ENCODE measurements at regions not wholly inside any gene's neighbourhood (a gene's known extent, or its start where the extent isn't known, plus 50 kb on each side); places are given as distances from the start of the nearest gene placed in this dataset.
A peak's percentile ranks its signal among the peaks of the same experiment; 100 is the strongest.
"Not testable (repeated sequence)": the region's sequence is repeated elsewhere in the genome, so short reads cannot be mapped to it uniquely, and the experiment has no call there.

DNA sequence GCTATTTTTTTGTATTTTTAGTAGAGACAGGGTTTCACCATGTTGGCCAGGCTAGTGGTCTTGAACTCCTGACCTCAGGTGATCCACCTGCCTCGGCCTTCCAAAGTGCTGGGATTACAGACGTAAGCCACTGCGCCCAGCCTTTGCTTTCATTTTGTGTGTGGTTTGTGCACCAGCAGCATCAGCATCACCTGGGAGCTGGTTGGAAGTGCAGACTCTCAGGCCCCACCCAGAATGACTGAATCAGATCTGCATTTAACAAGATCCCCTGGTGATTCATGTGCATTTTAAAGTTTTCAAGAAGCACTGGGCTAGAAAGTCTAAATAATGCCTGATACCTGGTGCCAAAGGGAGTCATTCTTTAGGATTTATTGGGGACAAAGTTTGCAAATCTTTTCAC is 73.4 kb upstream of the BNIP2 start:
- peak; percentile 61 for DNase-seq (ENCODE audit: low read depth)

DNA sequence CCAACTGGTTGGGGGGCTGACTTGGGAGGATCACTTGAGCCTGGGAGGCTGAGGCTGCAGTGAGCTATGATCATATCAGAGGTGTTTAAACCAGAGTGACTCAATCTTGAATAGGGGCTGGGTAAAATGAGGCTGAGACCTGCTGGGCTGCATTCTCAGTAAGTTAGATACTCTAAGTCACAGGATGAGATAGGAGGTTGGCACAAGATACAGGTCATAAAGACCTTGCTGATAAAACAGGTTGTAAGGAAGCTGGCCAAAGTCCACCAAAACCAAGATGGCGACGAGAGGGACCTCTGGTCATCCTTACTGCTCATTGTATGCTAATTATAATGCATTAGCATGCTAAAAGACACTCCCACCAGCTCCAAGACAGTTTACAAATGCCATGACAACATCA is 71.1 kb upstream of the BNIP2 start:
- H3K4me3 ChIP-seq (ENCODE audit: low read depth, low read length); FAIRE-seq; H3K27me3 ChIP-seq (ENCODE audit: control insufficient read depth, insufficient read depth, low read length); H3K36me3 ChIP-seq (ENCODE audit: control insufficient read depth, insufficient read depth, low read length): not testable (repeated sequence)
- peak; percentile 25 for DNase-seq (ENCODE audit: low read depth)

More for the DNA sequence above, 73.4 kb upstream of the BNIP2 start:
- FAIRE-seq = no peak
- Histone ChIP-seq H3K4me3 (ENCODE audit: low read depth, low read length) (no peak overlapping the region), H3K36me3 (ENCODE audit: control insufficient read depth, insufficient read depth, low read length) (no peaks in the 10 kb centered on the region), H3K27me3 (ENCODE audit: control insufficient read depth, insufficient read depth, low read length) (no peaks in the 10 kb centered on the region)
- TF ChIP-seq, protein P1, sequence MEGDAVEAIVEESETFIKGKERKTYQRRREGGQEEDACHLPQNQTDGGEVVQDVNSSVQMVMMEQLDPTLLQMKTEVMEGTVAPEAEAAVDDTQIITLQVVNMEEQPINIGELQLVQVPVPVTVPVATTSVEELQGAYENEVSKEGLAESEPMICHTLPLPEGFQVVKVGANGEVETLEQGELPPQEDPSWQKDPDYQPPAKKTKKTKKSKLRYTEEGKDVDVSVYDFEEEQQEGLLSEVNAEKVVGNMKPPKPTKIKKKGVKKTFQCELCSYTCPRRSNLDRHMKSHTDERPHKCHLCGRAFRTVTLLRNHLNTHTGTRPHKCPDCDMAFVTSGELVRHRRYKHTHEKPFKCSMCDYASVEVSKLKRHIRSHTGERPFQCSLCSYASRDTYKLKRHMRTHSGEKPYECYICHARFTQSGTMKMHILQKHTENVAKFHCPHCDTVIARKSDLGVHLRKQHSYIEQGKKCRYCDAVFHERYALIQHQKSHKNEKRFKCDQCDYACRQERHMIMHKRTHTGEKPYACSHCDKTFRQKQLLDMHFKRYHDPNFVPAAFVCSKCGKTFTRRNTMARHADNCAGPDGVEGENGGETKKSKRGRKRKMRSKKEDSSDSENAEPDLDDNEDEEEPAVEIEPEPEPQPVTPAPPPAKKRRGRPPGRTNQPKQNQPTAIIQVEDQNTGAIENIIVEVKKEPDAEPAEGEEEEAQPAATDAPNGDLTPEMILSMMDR (IDR thresholded peaks at IDR 0.05; ENCODE audit: insufficient read depth, low read length, severe bottlenecking) = no peak

DNA sequence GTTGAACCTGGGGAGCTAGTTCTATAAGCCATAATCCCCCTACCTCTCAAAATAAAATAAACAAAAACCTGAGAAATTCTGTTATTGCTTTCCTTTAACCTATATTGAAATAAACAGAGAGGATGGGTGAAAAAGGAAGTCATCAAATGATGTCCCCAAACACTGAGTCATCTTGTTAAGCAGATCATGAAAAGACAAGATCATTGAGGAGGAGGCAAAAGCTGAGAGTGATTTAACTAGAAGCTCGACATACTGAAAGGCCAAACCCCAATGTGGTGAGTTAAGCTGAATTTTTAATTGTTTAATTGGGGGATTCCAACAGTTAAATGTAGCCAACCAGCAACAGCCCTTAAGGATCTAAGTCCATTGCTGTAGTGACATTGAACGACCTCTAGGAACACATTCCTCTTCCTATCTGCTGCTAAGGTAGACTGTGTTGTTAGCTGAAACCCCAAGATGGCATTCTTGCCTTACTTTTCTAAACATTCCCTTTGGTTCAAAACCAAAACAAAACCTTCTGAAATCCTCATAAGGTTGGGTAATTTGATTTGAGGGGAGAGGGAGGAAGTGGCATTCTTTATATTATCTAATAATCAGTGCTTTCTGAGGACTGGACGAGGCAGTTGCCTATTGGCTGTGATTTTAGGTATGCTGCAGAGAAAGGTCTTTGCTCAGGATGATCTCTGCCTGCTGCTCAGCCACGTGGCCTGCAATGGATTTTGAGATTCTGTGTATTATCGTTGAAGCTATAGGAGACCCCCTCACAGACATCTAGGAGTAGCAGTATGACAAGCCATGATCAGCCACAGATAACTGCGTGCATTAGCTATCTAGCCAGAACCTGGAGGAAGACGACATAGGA is 62.7 kb upstream of the BNIP2 start:
- H3K27me3 ChIP-seq (ENCODE audit: control insufficient read depth, insufficient read depth, low read length) = peaks cover 2% of the 10 kb centered on the region
- H3K4me3 ChIP-seq (ENCODE audit: low read depth, low read length) = no peak overlapping the region
- TF ChIP-seq, protein P1 (IDR thresholded peaks at IDR 0.05; ENCODE audit: insufficient read depth, low read length, severe bottlenecking) = peak; percentile 51
- FAIRE-seq (no peak), DNase-seq (ENCODE audit: low read depth) (peak; percentile 42)
- no peaks in the 10 kb centered on the region for H3K36me3 ChIP-seq (ENCODE audit: control insufficient read depth, insufficient read depth, low read length)

DNA sequence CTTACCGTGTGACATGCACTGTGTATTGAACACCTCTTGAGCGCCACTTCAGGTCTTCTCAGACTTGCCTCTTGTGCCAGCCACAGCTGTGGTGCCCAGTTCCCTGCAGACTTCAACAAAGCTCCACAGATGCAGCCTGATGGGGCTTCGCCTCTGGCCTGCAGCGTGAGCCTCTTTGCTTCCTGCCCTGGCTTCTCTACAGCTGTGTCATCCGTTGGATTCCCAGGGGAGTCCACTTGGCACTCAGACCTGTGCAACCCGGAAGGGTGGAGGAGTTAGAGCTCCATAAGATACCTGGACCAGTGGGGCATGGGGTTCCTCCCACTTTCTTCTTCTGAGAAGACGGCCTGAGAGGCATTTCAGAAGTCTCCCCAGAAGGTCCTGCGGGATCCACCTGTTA is 57.7 kb upstream of the BNIP2 start:
- Histone ChIP-seq H3K27me3 (ENCODE audit: control insufficient read depth, insufficient read depth, low read length) (peaks cover 6% of the 10 kb centered on the region), H3K36me3 (ENCODE audit: control insufficient read depth, insufficient read depth, low read length) (no peaks in the 10 kb centered on the region), H3K4me3 (ENCODE audit: low read depth, low read length) (no peak overlapping the region)
- DNase-seq (ENCODE audit: low read depth) = no peak
- no peak for FAIRE-seq
- TF ChIP-seq, protein P1 (IDR thresholded peaks at IDR 0.05; ENCODE audit: insufficient read depth, low read length, severe bottlenecking) = no peak

DNA sequence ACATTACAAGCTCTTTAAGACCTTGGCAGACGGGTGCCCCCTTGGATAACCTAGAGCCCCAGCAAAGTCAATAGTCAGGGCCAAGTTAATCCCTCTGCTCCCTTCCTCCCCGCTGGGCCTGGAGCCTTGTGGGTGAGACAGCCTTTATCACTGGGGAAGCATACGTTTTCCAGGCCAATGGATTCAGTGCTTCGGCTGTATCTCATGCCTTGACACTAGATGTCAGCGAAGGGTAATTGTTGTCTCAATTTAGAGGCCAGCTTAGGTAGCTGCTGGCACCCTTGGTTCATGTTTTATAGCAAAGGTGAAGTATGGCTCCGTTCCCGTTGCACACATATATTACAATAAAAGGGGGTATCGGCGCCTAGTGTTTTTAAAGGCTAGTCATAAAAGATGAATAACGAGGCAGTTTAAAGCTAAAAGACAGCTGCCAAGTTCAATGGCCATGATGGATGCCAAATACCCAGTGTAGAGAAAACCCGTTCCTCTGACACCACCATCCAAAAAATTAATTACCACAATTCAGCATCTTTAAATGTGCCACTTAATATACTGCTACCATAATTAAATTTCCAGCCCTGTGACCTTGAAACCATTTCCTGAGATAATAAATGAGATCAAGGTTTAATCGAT is 52.3 kb upstream of the BNIP2 start:
- H3K4me3 ChIP-seq (ENCODE audit: low read depth, low read length) = no peak overlapping the region
- DNase-seq (ENCODE audit: low read depth) = peak; percentile 55
- FAIRE-seq = no peak
- TF ChIP-seq, protein P1 (IDR thresholded peaks at IDR 0.05; ENCODE audit: insufficient read depth, low read length, severe bottlenecking) = peak; percentile 44
- H3K27me3 ChIP-seq (ENCODE audit: control insufficient read depth, insufficient read depth, low read length) = peaks cover 2% of the 10 kb centered on the region
- no peaks in the 10 kb centered on the region for H3K36me3 ChIP-seq (ENCODE audit: control insufficient read depth, insufficient read depth, low read length)

DNA sequence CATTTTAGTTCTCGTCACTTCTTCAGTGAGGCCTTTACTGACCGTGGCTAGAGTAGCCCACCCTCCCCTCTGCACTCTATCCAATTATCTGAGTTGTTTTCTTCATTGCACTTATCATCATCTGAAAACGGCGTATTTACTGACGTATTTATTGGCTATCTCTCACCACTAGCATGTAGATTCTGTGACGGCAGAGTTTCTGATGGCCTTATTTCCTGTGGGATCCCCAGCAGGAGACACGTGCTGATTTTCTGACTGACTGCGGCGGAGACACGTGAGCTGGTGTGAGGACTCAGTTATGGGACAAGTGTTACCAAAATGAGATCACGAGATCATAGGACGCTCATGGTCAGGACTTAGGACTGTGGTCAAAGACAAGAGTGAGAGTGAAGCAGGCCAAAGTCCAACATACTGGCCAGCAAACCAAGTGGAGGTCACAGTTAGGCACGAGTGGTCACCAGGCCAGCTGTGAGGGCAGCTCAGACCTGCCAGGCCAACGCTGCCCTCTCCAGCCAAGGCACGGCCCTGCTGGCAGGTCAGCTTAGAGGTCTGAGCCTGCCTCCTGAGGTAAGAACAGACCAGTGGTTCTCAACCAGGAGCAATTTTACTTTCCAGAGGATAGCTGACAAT is 50.6 kb upstream of the BNIP2 start:
- DNase-seq (ENCODE audit: low read depth) = no peak
- no peaks in the 10 kb centered on the region for H3K36me3 ChIP-seq (ENCODE audit: control insufficient read depth, insufficient read depth, low read length)
- no peak for FAIRE-seq
- TF ChIP-seq, protein P1 (IDR thresholded peaks at IDR 0.05; ENCODE audit: insufficient read depth, low read length, severe bottlenecking) = no peak
- peaks cover 2% of the 10 kb centered on the region for H3K27me3 ChIP-seq (ENCODE audit: control insufficient read depth, insufficient read depth, low read length)
- H3K4me3 ChIP-seq (ENCODE audit: low read depth, low read length) = no peak overlapping the region
